ENCODE measurements at regions not wholly inside any gene's neighbourhood (a gene's known extent, or its start where the extent isn't known, plus 50 kb on each side); places are given as distances from the start of the nearest gene placed in this dataset.

GRCh38 chr7:109462171-109462570 lies 892.5 kb downstream of the DNAJB9 start:
- TF ChIP-seq POLR2A (IDR thresholded peaks at IDR 0.05; ENCODE audit: low read depth, low read length) (no peak), POLR2AphosphoS5 (IDR thresholded peaks at IDR 0.05; ENCODE audit: low read depth, low read length) (no peak)

Measured in GM12891 (cell line).